Kidney epithelial cell (primary cell): ENCODE measurements at regions not wholly inside any gene's neighbourhood (a gene's known extent, or its start where the extent isn't known, plus 50 kb on each side); places are given as distances from the start of the nearest gene placed in this dataset.

Experiments
- DNase-seq: peaks from one replicate; pipeline ENCODE4 v3.0.0-alpha.2; 2010; ENCODE audit warnings: low read depth
- H3K27me3 ChIP-seq: 2 replicates; pipeline ENCODE4 v1.6.0; 2011; ENCODE audit warnings: low read length; ENCODE audit not compliant: control insufficient read depth, insufficient read depth
- H3K36me3 ChIP-seq: 2 replicates; pipeline ENCODE4 v1.5.1; 2011; ENCODE audit warnings: low read length; ENCODE audit not compliant: control insufficient read depth, insufficient read depth
- H3K4me3 ChIP-seq: 2 replicates; pipeline ENCODE4 v1.5.1; 2011; ENCODE audit warnings: low read depth, mild to moderate bottlenecking, control low read depth, low read length
- CTCF ChIP-seq: IDR thresholded peaks from 2 replicates; pipeline ENCODE4 v1.5.1; 2011; ENCODE audit warnings: mild to moderate bottlenecking, moderate library complexity, low read length, control low read depth, inconsistent platforms; ENCODE audit not compliant: insufficient read depth, poor library complexity, severe bottlenecking

- Histone ChIP-seq H3K4me3 (no peak overlapping the region), H3K36me3 (no peaks in the 10 kb centered on the region), H3K27me3 (no peaks in the 10 kb centered on the region)
- no peak for DNase-seq
- TF ChIP-seq CTCF = no peak
These were observed 341.4 kb downstream of the RAB28 start for GRCh38 chr4:13142726-13143125.

- Histone ChIP-seq H3K36me3 (no peaks in the 10 kb centered on the region), H3K4me3 (no peak overlapping the region), H3K27me3 (no peaks in the 10 kb centered on the region)
- no peak for DNase-seq
- TF ChIP-seq CTCF = no peak
These were observed 341.9 kb downstream of the RAB28 start for GRCh38 chr4:13142191-13142590.

GRCh38 chr4:13137390-13137789 lies 346.8 kb downstream of the RAB28 start:
- DNase-seq = no peak
- no peak for TF ChIP-seq CTCF
- Histone ChIP-seq H3K27me3 (no peaks in the 10 kb centered on the region), H3K4me3 (no peak overlapping the region), H3K36me3 (no peaks in the 10 kb centered on the region)

- Histone ChIP-seq H3K27me3 (no peaks in the 10 kb centered on the region), H3K4me3 (no peak overlapping the region), H3K36me3 (no peaks in the 10 kb centered on the region)
- no peak for DNase-seq
- TF ChIP-seq CTCF = no peak
These were observed 350.4 kb downstream of the RAB28 start for GRCh38 chr4:13133700-13134099.

GRCh38 chr4:13130848-13131247 lies 353.3 kb downstream of the RAB28 start:
- no peak overlapping the region for H3K4me3 ChIP-seq
- H3K36me3 ChIP-seq = no peaks in the 10 kb centered on the region
- no peak for DNase-seq
- no peaks in the 10 kb centered on the region for H3K27me3 ChIP-seq
- no peak for TF ChIP-seq CTCF

GRCh38 chr4:13129095-13129494 lies 355.0 kb downstream of the RAB28 start:
- Histone ChIP-seq H3K27me3 (no peaks in the 10 kb centered on the region), H3K4me3 (no peak overlapping the region), H3K36me3 (no peaks in the 10 kb centered on the region)
- DNase-seq = no peak
- TF ChIP-seq CTCF = no peak
